Natural killer cell (primary cell): ENCODE measurements at regions not wholly inside any gene's neighbourhood (a gene's known extent, or its start where the extent isn't known, plus 50 kb on each side); places are given as distances from the start of the nearest gene placed in this dataset.

Experiments used
- ATAC-seq, 3 donors: fragments of 150-1000 bp in 2 of 3; fragments of 200-7000 bp in 1 of 3; cut with Tn5 transposase; 1 replicate in 1 of 3; 2 replicates in 2 of 3; pipeline ENCODE4 v1.10.0; 2021; ENCODE audit warnings: mild to moderate bottlenecking in 2 of 3, moderate library complexity in 2 of 3
- DNase-seq, 2 donors: peaks; one replicate each; pipeline versions ENCODE4 v3.0.0 to v3.0.0-alpha.2; 2013 to 2021; ENCODE audit warnings: mixed read lengths in 1 of 2
- H3K27ac ChIP-seq: one replicate; pipeline ENCODE4 v1.5.1; 2013; ENCODE audit warnings: mild to moderate bottlenecking, low read length
- H3K27me3 ChIP-seq: one replicate; pipeline ENCODE4 v1.6.1; 2013; ENCODE audit warnings: low read length; ENCODE audit not compliant: control insufficient read depth, insufficient read depth
- H3K36me3 ChIP-seq: one replicate; pipeline ENCODE4 v1.6.1; 2013; ENCODE audit warnings: low read length; ENCODE audit not compliant: control insufficient read depth, insufficient read depth
- H3K4me1 ChIP-seq: one replicate; pipeline ENCODE4 v1.6.1; 2013; ENCODE audit warnings: low read length; ENCODE audit not compliant: control insufficient read depth, insufficient read depth
- H3K4me3 ChIP-seq: one replicate; pipeline ENCODE4 v1.5.1; 2013; ENCODE audit warnings: low read length
- H3K9me3 ChIP-seq: one replicate; pipeline ENCODE4 v1.6.1; 2013; ENCODE audit warnings: low read length; ENCODE audit not compliant: control insufficient read depth, insufficient read depth
- H3K27ac Mint-ChIP-seq, 2 donors: one replicate each; pipeline ENCODE4 v1.8.0; 2022; ENCODE audit warnings: mild to moderate bottlenecking in 2 of 2, mixed read lengths in 2 of 2, moderate library complexity in 1 of 2
- H3K27me3 Mint-ChIP-seq, 2 donors: one replicate each; pipeline ENCODE4 v1.8.0; 2022; ENCODE audit warnings: low read depth in 2 of 2, mixed read lengths in 2 of 2
- H3K36me3 Mint-ChIP-seq: one replicate; pipeline ENCODE4 v1.8.0; 2022; ENCODE audit warnings: mixed read lengths
- H3K4me1 Mint-ChIP-seq, 2 donors: one replicate each; pipeline ENCODE4 v1.8.0; 2022; ENCODE audit warnings: mixed read lengths in 2 of 2
- H3K4me3 Mint-ChIP-seq: one replicate; pipeline ENCODE4 v1.8.0; 2022; ENCODE audit warnings: mild to moderate bottlenecking, moderate library complexity, mixed read lengths
- H3K9me3 Mint-ChIP-seq, 2 donors: one replicate each; pipeline ENCODE4 v1.8.0; 2022; ENCODE audit warnings: mixed read lengths in 2 of 2
- WGBS: methylation state at CpG from one replicate; pipeline ENCODE4 v1.1.7; 2013; ENCODE audit warnings: missing lambda C conversion rate; ENCODE audit not compliant: insufficient coverage; 5-methylcytosine and 5-hydroxymethylcytosine counted together
- intact Hi-C: fragments of 100-400 bp; cut with micrococcal nuclease; formaldehyde crosslinking; loops from one replicate; pipeline ENCODE4 v1.14.2; 2022
- TF ChIP-seq, protein P1 (sequence below): fragments of 200-600 bp; IDR thresholded peaks from one replicate; pipeline ENCODE4 v1.8.0; 2022; ENCODE audit warnings: antibody characterized with exemption

DNA sequence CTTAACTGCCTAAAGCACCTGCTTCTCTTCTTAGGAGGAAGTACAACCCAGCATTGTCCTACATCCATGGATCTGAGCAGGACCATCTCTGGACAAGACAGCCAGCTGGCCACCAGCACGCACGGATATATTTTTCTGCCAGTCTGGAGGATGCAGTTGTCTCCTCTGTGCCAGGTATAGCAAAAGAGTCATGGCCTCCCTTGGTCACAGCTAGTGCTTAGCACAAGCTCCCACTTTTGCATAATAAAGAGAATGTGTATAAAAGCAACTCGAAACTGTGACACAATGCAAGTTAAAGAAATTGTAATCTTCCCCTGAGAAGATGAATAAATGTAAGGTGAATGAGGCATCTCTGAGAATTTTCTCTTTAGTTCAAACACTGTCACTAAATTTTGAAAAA lies 267.8 kb upstream of the MANEA start:
- Mint-ChIP-seq H3K4me3 (no peak overlapping the region), H3K4me1 (no peaks in the 10 kb centered on the region), H3K36me3 (no peaks in the 10 kb centered on the region), H3K27ac (no peak overlapping the region), H3K27me3 (no peaks in the 10 kb centered on the region), H3K9me3 (peaks cover 4 to 6% of the 10 kb centered on the region in 2 donors)
- peaks cover 2% of the 10 kb centered on the region for H3K27me3 ChIP-seq
- no peak overlapping the region for H3K27ac ChIP-seq
- WGBS: 100% methylated on average over 2 of the region's 3 CpGs
- no peak for DNase-seq
- intact Hi-C loops: no loop called here
- no peak for ATAC-seq
- H3K4me1 ChIP-seq: no peaks in the 10 kb centered on the region
- H3K9me3 ChIP-seq: no peaks in the 10 kb centered on the region
- no peaks in the 10 kb centered on the region for H3K36me3 ChIP-seq
- no peak overlapping the region for H3K4me3 ChIP-seq
- TF ChIP-seq, protein P1, sequence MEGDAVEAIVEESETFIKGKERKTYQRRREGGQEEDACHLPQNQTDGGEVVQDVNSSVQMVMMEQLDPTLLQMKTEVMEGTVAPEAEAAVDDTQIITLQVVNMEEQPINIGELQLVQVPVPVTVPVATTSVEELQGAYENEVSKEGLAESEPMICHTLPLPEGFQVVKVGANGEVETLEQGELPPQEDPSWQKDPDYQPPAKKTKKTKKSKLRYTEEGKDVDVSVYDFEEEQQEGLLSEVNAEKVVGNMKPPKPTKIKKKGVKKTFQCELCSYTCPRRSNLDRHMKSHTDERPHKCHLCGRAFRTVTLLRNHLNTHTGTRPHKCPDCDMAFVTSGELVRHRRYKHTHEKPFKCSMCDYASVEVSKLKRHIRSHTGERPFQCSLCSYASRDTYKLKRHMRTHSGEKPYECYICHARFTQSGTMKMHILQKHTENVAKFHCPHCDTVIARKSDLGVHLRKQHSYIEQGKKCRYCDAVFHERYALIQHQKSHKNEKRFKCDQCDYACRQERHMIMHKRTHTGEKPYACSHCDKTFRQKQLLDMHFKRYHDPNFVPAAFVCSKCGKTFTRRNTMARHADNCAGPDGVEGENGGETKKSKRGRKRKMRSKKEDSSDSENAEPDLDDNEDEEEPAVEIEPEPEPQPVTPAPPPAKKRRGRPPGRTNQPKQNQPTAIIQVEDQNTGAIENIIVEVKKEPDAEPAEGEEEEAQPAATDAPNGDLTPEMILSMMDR: no peak

- Mint-ChIP-seq H3K4me1 (no peaks in the 10 kb centered on the region), H3K4me3 (no peak overlapping the region), H3K9me3 (peaks cover 3 to 5% of the 10 kb centered on the region in 2 donors), H3K27me3 (no peaks in the 10 kb centered on the region), H3K27ac (no peak overlapping the region), H3K36me3 (no peaks in the 10 kb centered on the region)
- ATAC-seq: no peak
- H3K36me3 ChIP-seq: no peaks in the 10 kb centered on the region
- DNase-seq: no peak
- H3K9me3 ChIP-seq: no peaks in the 10 kb centered on the region
- TF ChIP-seq, protein P1: no peak
- WGBS: 87% methylated on average over 1 of the region's 1 CpG
- no peak overlapping the region for H3K4me3 ChIP-seq
- no peaks in the 10 kb centered on the region for H3K4me1 ChIP-seq
- H3K27ac ChIP-seq: no peak overlapping the region
- intact Hi-C loops: no loop called here
- H3K27me3 ChIP-seq: peaks cover 2% of the 10 kb centered on the region
Observed at GRCh38 chr6:95318137-95318536, 259.2 kb upstream of the MANEA start.

- TF ChIP-seq, protein P1: no peak
- Histone ChIP-seq H3K9me3 (no peaks in the 10 kb centered on the region), H3K4me3 (no peak overlapping the region), H3K27me3 (no peaks in the 10 kb centered on the region), H3K36me3 (no peaks in the 10 kb centered on the region), H3K27ac (no peak overlapping the region), H3K4me1 (no peaks in the 10 kb centered on the region)
- ATAC-seq: no peak
- H3K4me1 Mint-ChIP-seq: no peaks in the 10 kb centered on the region
- intact Hi-C loops: no loop called here
- no peaks in the 10 kb centered on the region for H3K36me3 Mint-ChIP-seq
- peaks cover 3 to 5% of the 10 kb centered on the region in 2 donors for H3K9me3 Mint-ChIP-seq
- H3K27ac Mint-ChIP-seq: no peak overlapping the region
- 56% methylated on average over 1 of the region's 2 CpGs for WGBS
- no peak for DNase-seq
- no peaks in the 10 kb centered on the region for H3K27me3 Mint-ChIP-seq
- no peak overlapping the region for H3K4me3 Mint-ChIP-seq
Observed at GRCh38 chr6:95321126-95321525, 256.2 kb upstream of the MANEA start.

- TF ChIP-seq, protein P1: no peak
- peaks cover 0 to 3% of the 10 kb centered on the region in 2 donors for H3K9me3 Mint-ChIP-seq
- no peaks in the 10 kb centered on the region for H3K4me1 Mint-ChIP-seq
- no peaks in the 10 kb centered on the region for H3K4me1 ChIP-seq
- H3K36me3 ChIP-seq: no peaks in the 10 kb centered on the region
- no peak overlapping the region for H3K27ac ChIP-seq
- no peak overlapping the region for H3K4me3 ChIP-seq
- DNase-seq (no peak), ATAC-seq (no peak)
- H3K27me3 ChIP-seq: no peaks in the 10 kb centered on the region
- no peak overlapping the region for H3K4me3 Mint-ChIP-seq
- intact Hi-C loops: no loop called here
- no peaks in the 10 kb centered on the region for H3K27me3 Mint-ChIP-seq
- H3K9me3 ChIP-seq: no peaks in the 10 kb centered on the region
- H3K36me3 Mint-ChIP-seq: no peaks in the 10 kb centered on the region
- no peak overlapping the region for H3K27ac Mint-ChIP-seq
- no CpG with 5 or more reads among the region's 1 CpG for WGBS
Observed at GRCh38 chr6:95325916-95326315, 251.4 kb upstream of the MANEA start.
